SK-N-SH treated with all-trans-retinoic acid at 6 μM for 48 hours (cell line): ENCODE measurements at regions not wholly inside any gene's neighbourhood (a gene's known extent, or its start where the extent isn't known, plus 50 kb on each side); places are given as distances from the start of the nearest gene placed in this dataset.

Experiments
- ATAC-seq: fragments of 200-7000 bp; cut with Tn5 transposase; 3 replicates; pipeline ENCODE4 v1.9.1; 2020; ENCODE audit warnings: mild to moderate bottlenecking, moderate library complexity
- ARNTL ChIP-seq: fragments of 450-650 bp; formaldehyde crosslinking; IDR thresholded peaks from 2 replicates; pipeline ENCODE4 v1.5.0; 2020; ENCODE audit warnings: low read depth, mild to moderate bottlenecking, moderate library complexity, borderline replicate concordance
- BACH2 ChIP-seq: fragments of 250-450 bp; sonication (Bioruptor Pico); IDR thresholded peaks from 2 replicates; pipeline ENCODE4 v1.9.0; 2021; ENCODE audit warnings: mild to moderate bottlenecking, borderline replicate concordance
- CREB5 ChIP-seq: fragments of 250-450 bp; sonication (Bioruptor Pico); IDR thresholded peaks from 2 replicates; pipeline ENCODE4 v1.5.1; 2020; ENCODE audit warnings: low read depth, mild to moderate bottlenecking, moderate library complexity
- CSDC2 ChIP-seq: fragments of 250-450 bp; sonication (Bioruptor Pico); IDR thresholded peaks from 2 replicates; pipeline ENCODE4 v1.5.0; 2020; ENCODE audit warnings: mild to moderate bottlenecking, moderate library complexity
- CSRNP3 ChIP-seq: fragments of 250-450 bp; sonication (Bioruptor Pico); IDR thresholded peaks from 2 replicates; pipeline ENCODE4 v1.5.1; 2021; ENCODE audit warnings: mild to moderate bottlenecking, moderate library complexity
- ESRRG ChIP-seq: fragments of 250-450 bp; sonication (Bioruptor Pico); IDR thresholded peaks from 2 replicates; pipeline ENCODE4 v1.6.1; 2021; ENCODE audit warnings: mild to moderate bottlenecking
- GLIS3 ChIP-seq: fragments of 250-450 bp; sonication (Bioruptor Pico); IDR thresholded peaks from 2 replicates; pipeline ENCODE4 v1.5.0; 2020; ENCODE audit warnings: mild to moderate bottlenecking, moderate library complexity
- OSR1 ChIP-seq: fragments of 250-450 bp; sonication (Bioruptor Pico); IDR thresholded peaks from 2 replicates; pipeline ENCODE4 v1.8.0; 2022; ENCODE audit warnings: moderate library complexity, mild to moderate bottlenecking, inconsistent platforms
- PATZ1 ChIP-seq: fragments of 250-450 bp; sonication (Bioruptor Pico); IDR thresholded peaks from 2 replicates; pipeline ENCODE4 v1.8.0; 2020; ENCODE audit warnings: mild to moderate bottlenecking, moderate library complexity, borderline replicate concordance
- POU6F1 ChIP-seq: fragments of 250-450 bp; sonication (Bioruptor Pico); IDR thresholded peaks from 2 replicates; pipeline ENCODE4 v1.8.0; 2021; ENCODE audit warnings: low read depth, mild to moderate bottlenecking, moderate library complexity, borderline replicate concordance
- PPARA ChIP-seq: fragments of 250-450 bp; sonication (Bioruptor Pico); IDR thresholded peaks from 2 replicates; pipeline ENCODE4 v1.5.0; 2020; ENCODE audit warnings: mild to moderate bottlenecking, borderline replicate concordance
- SNAI2 ChIP-seq: fragments of 250-450 bp; sonication (Bioruptor Pico); IDR thresholded peaks from 2 replicates; pipeline ENCODE4 v1.5.0; 2020; ENCODE audit warnings: mild to moderate bottlenecking, moderate library complexity
- TCF4 ChIP-seq: fragments of 250-450 bp; sonication (Bioruptor Pico); IDR thresholded peaks from 2 replicates; pipeline ENCODE4 v1.8.0; 2021; ENCODE audit warnings: mild to moderate bottlenecking, moderate library complexity, borderline replicate concordance
- TOX ChIP-seq: fragments of 250-450 bp; sonication (Bioruptor Pico); IDR thresholded peaks from 2 replicates; pipeline ENCODE4 v1.8.0; 2021; ENCODE audit warnings: mild to moderate bottlenecking, moderate library complexity, borderline replicate concordance
- TSHZ2 ChIP-seq: fragments of 250-450 bp; sonication (Bioruptor Pico); IDR thresholded peaks from 2 replicates; pipeline ENCODE4 v1.5.0; 2020; ENCODE audit warnings: mild to moderate bottlenecking, moderate library complexity
- ZC3H10 ChIP-seq: fragments of 250-450 bp; sonication (Bioruptor Pico); IDR thresholded peaks from 2 replicates; pipeline ENCODE4 v1.5.1; 2021; ENCODE audit warnings: mild to moderate bottlenecking, moderate library complexity
- ZFP30 ChIP-seq: fragments of 450-650 bp; formaldehyde crosslinking; IDR thresholded peaks from 2 replicates; pipeline ENCODE4 v1.5.0; 2022; ENCODE audit warnings: mild to moderate bottlenecking, moderate library complexity
- ZNF565 ChIP-seq: fragments of 450-650 bp; formaldehyde crosslinking; conservative IDR thresholded peaks from 2 replicates; pipeline ENCODE4 v1.5.0; 2020; ENCODE audit warnings: low read depth, mild to moderate bottlenecking, moderate library complexity
- ZNF70 ChIP-seq: fragments of 450-650 bp; formaldehyde crosslinking; IDR thresholded peaks from 2 replicates; pipeline ENCODE4 v1.5.0; 2020; ENCODE audit warnings: mild to moderate bottlenecking, moderate library complexity
- ZNF8 ChIP-seq: fragments of 450-650 bp; formaldehyde crosslinking; IDR thresholded peaks from 2 replicates; pipeline ENCODE4 v1.5.0; 2020; ENCODE audit warnings: mild to moderate bottlenecking, moderate library complexity

- TF ChIP-seq CSRNP3 (CRISPR knock-in tag) (no peak), ZNF8 (CRISPR knock-in tag) (no peak), CREB5 (no peak), POU6F1 (no peak), ZNF565 (CRISPR knock-in tag) (no peak), TOX (CRISPR knock-in tag) (no peak), ARNTL (CRISPR knock-in tag) (no peak), SNAI2 (CRISPR knock-in tag) (no peak), OSR1 (no peak), CSDC2 (CRISPR knock-in tag) (no peak), PPARA (CRISPR knock-in tag) (no peak), ESRRG (CRISPR knock-in tag) (no peak), PATZ1 (no peak), ZFP30 (CRISPR knock-in tag) (no peak), TCF4 (CRISPR knock-in tag) (no peak), TSHZ2 (no peak), ZNF70 (CRISPR knock-in tag) (no peak), GLIS3 (no peak), BACH2 (CRISPR knock-in tag) (no peak), ZC3H10 (CRISPR knock-in tag) (no peak)
- ATAC-seq, result no peak
Observed at GRCh38 chr10:118808601-118809356, 54.0 kb upstream of the CACUL1 start.

- no peak for TF ChIP-seq GLIS3
- no peak for TF ChIP-seq PATZ1
- TF ChIP-seq TOX (CRISPR knock-in tag), result no peak
- TF ChIP-seq ZNF565 (CRISPR knock-in tag), result no peak
- TF ChIP-seq POU6F1, result no peak
- no peak for TF ChIP-seq BACH2 (CRISPR knock-in tag)
- no peak for TF ChIP-seq CREB5
- no peak for TF ChIP-seq ZNF70 (CRISPR knock-in tag)
- no peak for TF ChIP-seq CSDC2 (CRISPR knock-in tag)
Observed at GRCh38 chr10:118809357-118810220, 54.8 kb upstream of the CACUL1 start.

More at GRCh38 chr10:118809357-118810220, 54.8 kb upstream of the CACUL1 start:
- no peak for ATAC-seq
